ENCODE measurements at regions not wholly inside any gene's neighbourhood (a gene's known extent, or its start where the extent isn't known, plus 50 kb on each side); places are given as distances from the start of the nearest gene placed in this dataset.
"Not testable (repeated sequence)": the region's sequence is repeated elsewhere in the genome, so short reads cannot be mapped to it uniquely, and the experiment has no call there.

DNA sequence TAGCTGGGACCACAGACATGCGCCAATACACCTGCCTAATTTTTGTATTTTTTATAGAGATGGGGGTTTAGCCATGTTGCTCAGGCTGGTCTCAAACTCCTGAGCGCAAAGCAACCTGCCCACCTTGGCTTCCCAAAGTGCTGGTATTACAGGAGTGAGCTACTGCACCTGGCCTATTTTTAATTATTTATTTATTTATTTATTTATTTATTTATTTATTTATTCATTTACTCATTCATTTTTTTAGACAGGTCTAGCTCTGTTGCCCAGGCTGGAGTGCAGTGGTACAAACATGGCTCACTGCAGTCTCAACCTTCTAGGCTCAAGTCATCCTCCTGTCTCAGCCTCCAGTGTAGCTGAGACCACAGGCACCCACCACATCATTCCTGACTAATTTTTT, 434.3 kb downstream of the DOK5 start:
- Mint-ChIP-seq H3K27me3 (ENCODE audit: low read depth) (no peaks in the 10 kb centered on the region), H3K27ac (no peak overlapping the region), H3K9me3 (peaks cover 3 to 9% of the 10 kb centered on the region in 2 experiments), H3K4me3 (no peak overlapping the region), H3K4me1 (peaks cover 0 to 2% of the 10 kb centered on the region in 2 experiments; a peak in 1 of 4 replicates), H3K36me3 (ENCODE audit: insufficient read depth in 1 of 3, low read depth in 3 of 3) (peaks cover 0 to 2% (median 0%) of the 10 kb centered on the region in 3 experiments; a peak in 2 of 7 replicates)
- no peak overlapping the region for H2BK120ac ChIP-seq (ENCODE audit: low read depth, low read length, poor library complexity, severe bottlenecking)
- H3K56ac ChIP-seq (ENCODE audit: insufficient read length, low read depth, low read length): no peak overlapping the region
- no peak overlapping the region for H2BK5ac ChIP-seq (ENCODE audit: insufficient read length, low read length)
- DNase-seq: no peak
- no peak overlapping the region for H3K23ac ChIP-seq (ENCODE audit: insufficient read length, low read depth, low read length)
- H4K20me1 ChIP-seq (ENCODE audit: control insufficient read depth, insufficient read depth, insufficient read length): no peaks in the 10 kb centered on the region
- no peak overlapping the region for H3K9ac ChIP-seq (ENCODE audit: extremely low read depth, insufficient read length, low read length)
- no CpG with 5 or more reads among the region's 2 CpGs for WGBS (ENCODE audit: extremely low coverage, insufficient read length, low lambda C conversion rate)
- H3K9me3 ChIP-seq (ENCODE audit: control insufficient read depth, low read depth, low read length): no peaks in the 10 kb centered on the region
- no peaks in the 10 kb centered on the region for H3K79me2 ChIP-seq (ENCODE audit: insufficient read depth, low read length)
- H3K14ac ChIP-seq (ENCODE audit: insufficient read depth, low read length): no peak overlapping the region
- no peak overlapping the region for H2AFZ ChIP-seq (ENCODE audit: low read length)
- no peak overlapping the region for H2BK15ac ChIP-seq (ENCODE audit: low read depth, low read length)
- H2BK12ac ChIP-seq (ENCODE audit: insufficient read length, low read depth, low read length): no peak overlapping the region
- no peak overlapping the region for H3T11ph ChIP-seq (ENCODE audit: low read length)
- H3K23me2 ChIP-seq (ENCODE audit: insufficient read length, low read depth, low read length, poor library complexity, severe bottlenecking): no peaks in the 10 kb centered on the region
- H3K27ac ChIP-seq (ENCODE audit: insufficient read length, low read depth, low read length): no peak overlapping the region
- no peak overlapping the region for H2AK5ac ChIP-seq (ENCODE audit: insufficient read length, low read length)
- TF ChIP-seq, protein P1, sequence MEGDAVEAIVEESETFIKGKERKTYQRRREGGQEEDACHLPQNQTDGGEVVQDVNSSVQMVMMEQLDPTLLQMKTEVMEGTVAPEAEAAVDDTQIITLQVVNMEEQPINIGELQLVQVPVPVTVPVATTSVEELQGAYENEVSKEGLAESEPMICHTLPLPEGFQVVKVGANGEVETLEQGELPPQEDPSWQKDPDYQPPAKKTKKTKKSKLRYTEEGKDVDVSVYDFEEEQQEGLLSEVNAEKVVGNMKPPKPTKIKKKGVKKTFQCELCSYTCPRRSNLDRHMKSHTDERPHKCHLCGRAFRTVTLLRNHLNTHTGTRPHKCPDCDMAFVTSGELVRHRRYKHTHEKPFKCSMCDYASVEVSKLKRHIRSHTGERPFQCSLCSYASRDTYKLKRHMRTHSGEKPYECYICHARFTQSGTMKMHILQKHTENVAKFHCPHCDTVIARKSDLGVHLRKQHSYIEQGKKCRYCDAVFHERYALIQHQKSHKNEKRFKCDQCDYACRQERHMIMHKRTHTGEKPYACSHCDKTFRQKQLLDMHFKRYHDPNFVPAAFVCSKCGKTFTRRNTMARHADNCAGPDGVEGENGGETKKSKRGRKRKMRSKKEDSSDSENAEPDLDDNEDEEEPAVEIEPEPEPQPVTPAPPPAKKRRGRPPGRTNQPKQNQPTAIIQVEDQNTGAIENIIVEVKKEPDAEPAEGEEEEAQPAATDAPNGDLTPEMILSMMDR (conservative IDR thresholded peaks at IDR 0.05): no peak
- H4K91ac ChIP-seq (ENCODE audit: insufficient read length, low read depth, low read length): no peak overlapping the region
- no peak overlapping the region for H4K5ac ChIP-seq (ENCODE audit: insufficient read length, low read depth, low read length)
- no peak overlapping the region for H3K18ac ChIP-seq (ENCODE audit: insufficient read length, low read depth, low read length)
- no peak overlapping the region for H3K4ac ChIP-seq (ENCODE audit: low read depth, low read length)
- no peaks in the 10 kb centered on the region for H3K79me1 ChIP-seq (ENCODE audit: insufficient read depth, low read depth, low read length, poor library complexity, severe bottlenecking)
- H3K27me3 ChIP-seq (ENCODE audit: insufficient read depth, low read length): no peaks in the 10 kb centered on the region
- H2BK20ac ChIP-seq (ENCODE audit: low read depth, low read length, poor library complexity, severe bottlenecking): no peak overlapping the region
- H3K4me1 ChIP-seq (ENCODE audit: insufficient read depth, low read length): no peaks in the 10 kb centered on the region
- no peak overlapping the region for H3K4me2 ChIP-seq (ENCODE audit: insufficient read depth, insufficient read length, low read length)
- no peak overlapping the region for H4K8ac ChIP-seq (replicated peaks; ENCODE audit: insufficient read length, low read depth, low read length)

DNA sequence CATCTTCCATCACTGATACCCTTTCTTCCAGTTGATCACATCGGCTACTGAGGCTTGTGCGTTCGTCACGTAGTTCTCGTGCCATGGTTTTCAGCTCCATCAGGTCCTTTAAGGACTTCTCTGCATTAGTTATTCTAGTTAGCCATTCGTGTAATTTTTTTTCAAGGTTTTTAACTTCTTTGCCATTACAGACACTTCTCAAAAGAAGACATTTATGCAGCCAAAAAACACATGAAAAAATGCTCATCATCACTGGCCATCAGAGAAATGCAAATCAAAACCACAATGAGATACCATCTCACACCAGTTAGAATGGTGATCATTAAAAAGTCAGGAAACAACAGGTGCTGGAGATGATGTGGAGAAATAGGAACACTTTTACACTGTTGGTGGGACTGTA, 430.7 kb downstream of the DOK5 start:
- H3T11ph ChIP-seq (ENCODE audit: low read length); H2BK5ac ChIP-seq (ENCODE audit: insufficient read length, low read length); H3K4me3 Mint-ChIP-seq; H2BK20ac ChIP-seq (ENCODE audit: low read depth, low read length, poor library complexity, severe bottlenecking); H3K4me1 ChIP-seq (ENCODE audit: insufficient read depth, low read length); H4K20me1 ChIP-seq (ENCODE audit: control insufficient read depth, insufficient read depth, insufficient read length); H3K4me1 Mint-ChIP-seq; H3K9ac ChIP-seq (ENCODE audit: extremely low read depth, insufficient read length, low read length); H3K27me3 Mint-ChIP-seq (ENCODE audit: low read depth); H2BK120ac ChIP-seq (ENCODE audit: low read depth, low read length, poor library complexity, severe bottlenecking); H2AK5ac ChIP-seq (ENCODE audit: insufficient read length, low read length); DNase-seq; H2BK15ac ChIP-seq (ENCODE audit: low read depth, low read length); H3K27me3 ChIP-seq (ENCODE audit: insufficient read depth, low read length); H3K4me2 ChIP-seq (ENCODE audit: insufficient read depth, insufficient read length, low read length); H3K79me1 ChIP-seq (ENCODE audit: insufficient read depth, low read depth, low read length, poor library complexity, severe bottlenecking); H3K27ac Mint-ChIP-seq; H3K36me3 Mint-ChIP-seq (ENCODE audit: insufficient read depth in 1 of 3, low read depth in 3 of 3); H3K27ac ChIP-seq (ENCODE audit: insufficient read length, low read depth, low read length); H3K9me3 ChIP-seq (ENCODE audit: control insufficient read depth, low read depth, low read length); H3K14ac ChIP-seq (ENCODE audit: insufficient read depth, low read length); H3K23ac ChIP-seq (ENCODE audit: insufficient read length, low read depth, low read length); H3K4ac ChIP-seq (ENCODE audit: low read depth, low read length); H3K79me2 ChIP-seq (ENCODE audit: insufficient read depth, low read length); H4K91ac ChIP-seq (ENCODE audit: insufficient read length, low read depth, low read length); H3K23me2 ChIP-seq (ENCODE audit: insufficient read length, low read depth, low read length, poor library complexity, severe bottlenecking); H3K18ac ChIP-seq (ENCODE audit: insufficient read length, low read depth, low read length); H4K5ac ChIP-seq (ENCODE audit: insufficient read length, low read depth, low read length); H2AFZ ChIP-seq (ENCODE audit: low read length); H3K56ac ChIP-seq (ENCODE audit: insufficient read length, low read depth, low read length); H4K8ac ChIP-seq (replicated peaks; ENCODE audit: insufficient read length, low read depth, low read length); H2BK12ac ChIP-seq (ENCODE audit: insufficient read length, low read depth, low read length): not testable (repeated sequence)
- peaks cover 12% of the 10 kb centered on the region in 2 experiments for H3K9me3 Mint-ChIP-seq
- WGBS (ENCODE audit: extremely low coverage, insufficient read length, low lambda C conversion rate): no CpG with 5 or more reads among the region's 6 CpGs

All from H9 (cell line).